Peyer's patch (tissue), 4 donors: ENCODE measurements at regions not wholly inside any gene's neighbourhood (a gene's known extent, or its start where the extent isn't known, plus 50 kb on each side); places are given as distances from the start of the nearest gene placed in this dataset.

Experiments used
- DNase-seq, 3 donors: peaks; one replicate each; pipeline ENCODE4 v3.0.0-alpha.2; 2017 to 2019
- H3K27ac ChIP-seq, 4 donors: fragments of 200-600 bp; sonication (generic); one replicate each; pipeline ENCODE4 v1.5.1; 2016 to 2019
- H3K27me3 ChIP-seq, 2 donors: fragments of 200-600 bp; sonication (generic); one replicate each; pipeline ENCODE4 v1.5.1; 2019
- H3K36me3 ChIP-seq, 3 donors: fragments of 200-600 bp; sonication (generic); one replicate each; pipeline ENCODE4 v1.5.1; 2016 to 2019
- H3K4me1 ChIP-seq, 4 donors: fragments of 200-600 bp; sonication (generic); one replicate each; pipeline ENCODE4 v1.5.1; 2016 to 2019
- H3K4me3 ChIP-seq, 4 donors: fragments of 200-600 bp; sonication (generic); 1 replicate in 3 of 4; 2 replicates in 1 of 4; pipeline ENCODE4 v1.5.1; 2016 to 2019; ENCODE audit warnings: mild to moderate bottlenecking in 1 of 4
- H3K9me3 ChIP-seq, 4 donors: fragments of 200-600 bp; sonication (generic); one replicate each; pipeline ENCODE4 v1.5.1; 2016 to 2019; ENCODE audit warnings: mild to moderate bottlenecking in 1 of 4
- CTCF ChIP-seq, 6 experiments: fragments of 450-650 bp in 4 of 6; fragments of 200-600 bp in 2 of 6; sonication (generic) in 1 of 6; IDR thresholded peaks; one replicate each; pipeline ENCODE4 v1.5.1; 2017 to 2019; ENCODE audit warnings: antibody characterized with exemption in 6 of 6, mild to moderate bottlenecking in 3 of 6, moderate library complexity in 1 of 6
- POLR2A ChIP-seq, 2 donors: fragments of 450-650 bp; IDR thresholded peaks; one replicate each; pipeline ENCODE4 v1.5.1; 2017; ENCODE audit warnings: antibody characterized with exemption in 2 of 2, mild to moderate bottlenecking in 2 of 2, moderate library complexity in 2 of 2

GRCh38 chrX:69284491-69284890 is 119.2 kb upstream of the PJA1 start:
- no peak for DNase-seq
- TF ChIP-seq CTCF (IDR thresholded peaks at IDR 0.05) = no peak

GRCh38 chrX:69282893-69283690 is 117.8 kb upstream of the PJA1 start:
- Histone ChIP-seq H3K27ac (no peak overlapping the region), H3K4me1 (no peaks in the 10 kb centered on the region), H3K36me3 (no peaks in the 10 kb centered on the region), H3K4me3 (no peak overlapping the region), H3K9me3 (no peaks in the 10 kb centered on the region), H3K27me3 (no peaks in the 10 kb centered on the region)
- TF ChIP-seq CTCF (IDR thresholded peaks at IDR 0.05) (no peak), POLR2A (IDR thresholded peaks at IDR 0.05) (no peak)
- DNase-seq = no peak

More at GRCh38 chrX:69284491-69284890, 119.2 kb upstream of the PJA1 start:
- H3K9me3 ChIP-seq = no peaks in the 10 kb centered on the region
- no peak overlapping the region for H3K4me3 ChIP-seq
- no peak overlapping the region for H3K27ac ChIP-seq
- no peaks in the 10 kb centered on the region for H3K27me3 ChIP-seq
- H3K36me3 ChIP-seq = no peaks in the 10 kb centered on the region
- no peaks in the 10 kb centered on the region for H3K4me1 ChIP-seq

- H3K4me3 ChIP-seq = no peak overlapping the region
- H3K27ac ChIP-seq = no peak overlapping the region
- no peak for DNase-seq
- no peaks in the 10 kb centered on the region for H3K36me3 ChIP-seq
- no peaks in the 10 kb centered on the region for H3K4me1 ChIP-seq
- no peaks in the 10 kb centered on the region for H3K9me3 ChIP-seq
- no peaks in the 10 kb centered on the region for H3K27me3 ChIP-seq
- TF ChIP-seq POLR2A (IDR thresholded peaks at IDR 0.05) = no peak
- no peak for TF ChIP-seq CTCF (IDR thresholded peaks at IDR 0.05)
Measured at GRCh38 chrX:69280933-69281332, 115.7 kb upstream of the PJA1 start.

GRCh38 chrX:69279234-69279633 is 114.0 kb upstream of the PJA1 start:
- H3K27ac ChIP-seq = no peak overlapping the region
- no peak for TF ChIP-seq CTCF (IDR thresholded peaks at IDR 0.05)
- no peak for TF ChIP-seq POLR2A (IDR thresholded peaks at IDR 0.05)
- no peak overlapping the region for H3K4me3 ChIP-seq
- no peaks in the 10 kb centered on the region for H3K27me3 ChIP-seq
- no peaks in the 10 kb centered on the region for H3K4me1 ChIP-seq
- DNase-seq = no peak
- H3K9me3 ChIP-seq = no peaks in the 10 kb centered on the region
- H3K36me3 ChIP-seq = no peaks in the 10 kb centered on the region

GRCh38 chrX:69278031-69278687 is 112.9 kb upstream of the PJA1 start:
- Histone ChIP-seq H3K4me3 (no peak overlapping the region), H3K4me1 (no peaks in the 10 kb centered on the region), H3K27me3 (no peaks in the 10 kb centered on the region), H3K36me3 (no peaks in the 10 kb centered on the region), H3K9me3 (no peaks in the 10 kb centered on the region), H3K27ac (no peak overlapping the region)
- TF ChIP-seq POLR2A (IDR thresholded peaks at IDR 0.05) (no peak), CTCF (IDR thresholded peaks at IDR 0.05) (no peak)
- no peak for DNase-seq
